Activated gamma-delta T cell treated with Interleukin-2 at 50 U/mL for 16 hours (primary cell): ENCODE measurements at regions not wholly inside any gene's neighbourhood (a gene's known extent, or its start where the extent isn't known, plus 50 kb on each side); places are given as distances from the start of the nearest gene placed in this dataset.
"Not testable (repeated sequence)": the region's sequence is repeated elsewhere in the genome, so short reads cannot be mapped to it uniquely, and the experiment has no call there.

Experiments
- DNase-seq: peaks from one replicate; pipeline ENCODE4 v3.0.0-alpha.2; 2020

DNA sequence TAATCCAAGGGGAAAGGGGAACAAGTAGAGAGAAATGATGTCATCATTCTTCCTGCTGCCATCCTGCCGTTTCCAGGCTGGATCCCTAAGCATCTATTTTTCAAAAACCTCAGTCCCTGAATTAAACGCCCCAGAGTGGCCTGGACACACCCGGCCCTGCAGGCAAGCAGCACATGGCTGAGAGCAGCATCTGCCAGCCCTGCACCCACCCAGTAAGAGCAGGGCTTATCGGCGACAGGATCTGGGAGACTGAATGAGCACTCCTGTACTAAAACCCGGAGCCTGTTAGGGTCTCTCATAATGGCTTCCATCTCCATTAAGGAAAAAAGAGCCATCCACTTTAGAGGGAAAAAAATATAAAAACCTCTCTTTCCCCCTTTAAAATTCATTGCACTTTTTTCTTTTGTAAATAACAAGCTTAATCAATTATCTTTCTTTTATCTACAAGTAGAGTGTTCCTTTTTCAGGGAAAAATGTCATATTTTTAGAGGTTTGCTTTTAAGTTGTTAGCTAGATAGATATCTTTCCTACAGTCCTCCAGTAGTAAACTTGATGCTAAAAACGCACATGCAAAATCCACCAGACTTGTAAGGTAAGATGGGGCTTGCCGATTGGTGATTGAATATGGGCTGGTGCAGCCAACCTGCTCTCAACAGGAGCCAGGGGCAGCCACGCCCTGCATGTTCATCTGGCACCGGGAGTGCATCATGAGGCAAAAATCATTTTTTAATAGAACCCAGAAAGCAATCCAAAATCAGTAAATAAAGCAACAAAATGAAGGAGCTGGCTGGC, 457.8 kb downstream of the EIPR1 start:
- DNase-seq: no peak

GRCh38 chr2:2919026-2919425, 458.6 kb downstream of the EIPR1 start:
- DNase-seq: no peak

DNA sequence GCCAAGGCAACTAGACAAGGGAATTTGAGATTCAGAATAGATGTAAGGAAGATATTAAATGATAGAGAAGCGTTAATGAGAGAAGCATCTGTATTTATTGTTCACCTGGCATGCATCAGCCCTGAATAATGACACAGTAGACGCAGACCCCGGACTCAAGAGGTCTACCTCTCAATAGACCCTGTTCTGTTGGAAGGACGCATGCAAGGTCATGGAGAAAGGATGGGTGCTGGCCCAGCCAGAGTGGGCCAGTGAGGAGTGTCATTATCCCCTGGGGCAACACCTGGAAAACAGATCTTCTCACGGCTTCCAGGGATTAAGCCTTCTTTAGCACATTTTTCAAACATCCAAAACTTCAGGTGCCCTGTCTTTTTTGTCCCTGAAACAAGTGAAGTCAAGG, 461.0 kb downstream of the EIPR1 start:
- no peak for DNase-seq

- no peak for DNase-seq
Measured at GRCh38 chr2:2914252-2914651, 463.4 kb downstream of the EIPR1 start.

DNA sequence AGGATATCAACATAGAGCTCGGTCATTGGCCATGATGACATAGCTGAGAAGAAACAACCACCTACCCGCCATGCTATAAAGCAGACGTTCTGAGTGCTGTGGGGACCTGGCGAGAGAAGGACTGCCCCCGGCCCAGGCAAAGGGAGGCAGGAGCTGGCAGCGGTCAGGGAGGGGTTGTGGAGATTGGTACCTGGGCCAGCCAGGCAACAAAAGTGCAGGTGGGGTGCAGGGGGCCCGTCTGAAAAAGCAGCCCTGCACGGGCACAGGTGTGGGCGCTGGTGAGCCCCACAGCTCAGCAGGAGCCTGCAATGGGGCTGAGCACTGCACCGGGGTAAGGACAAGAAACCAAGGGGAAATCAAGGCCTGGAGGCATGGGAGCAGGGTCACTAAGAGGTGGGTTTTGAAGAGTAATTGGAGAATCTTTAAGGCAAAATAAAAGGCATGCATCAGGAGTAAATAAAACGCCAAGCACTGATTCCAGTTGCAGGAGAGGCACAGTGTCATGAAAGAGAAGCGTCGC, 464.0 kb downstream of the EIPR1 start:
- DNase-seq: no peak

DNA sequence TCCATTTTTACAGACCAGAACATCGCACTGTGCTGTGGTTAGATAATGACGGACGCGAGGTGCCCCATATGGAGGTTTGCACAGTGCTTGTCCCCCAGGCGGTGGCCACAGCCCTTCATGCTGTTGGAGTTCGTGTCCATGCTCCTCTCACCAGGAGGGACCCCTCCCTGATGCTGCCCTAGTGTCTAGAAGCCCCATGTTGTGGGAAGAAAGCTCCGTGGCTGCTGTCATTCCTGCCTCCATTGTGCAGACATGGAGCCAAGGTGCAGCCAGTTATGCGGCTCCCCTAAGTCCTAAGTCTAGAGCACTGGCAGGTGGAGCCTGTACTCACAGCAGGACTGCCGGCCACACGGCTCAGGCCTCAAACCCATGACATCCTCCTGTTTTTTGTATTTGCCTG, 464.9 kb downstream of the EIPR1 start:
- DNase-seq: no peak

GRCh38 chr2:2912293-2912692, 465.3 kb downstream of the EIPR1 start:
- no peak for DNase-seq

DNA sequence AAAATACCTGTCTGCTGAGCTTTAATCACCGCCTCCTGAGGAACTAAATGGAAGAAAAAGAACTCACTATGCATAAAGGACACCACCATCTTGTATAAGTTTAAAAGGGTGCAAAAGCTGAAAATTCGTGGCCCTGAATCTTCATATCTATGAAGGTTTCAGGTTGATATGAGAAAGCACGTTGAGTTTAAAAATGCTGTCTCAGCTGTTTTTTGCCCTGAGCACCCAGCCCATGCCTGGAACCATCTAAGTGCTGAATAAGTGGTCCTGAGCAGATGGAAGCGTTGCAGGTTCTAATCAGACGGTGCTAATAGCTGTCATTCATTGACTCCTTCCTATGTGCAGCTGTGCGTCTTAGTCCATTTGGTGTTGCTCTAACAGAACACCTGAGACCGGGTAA, 467.4 kb downstream of the EIPR1 start:
- no peak for DNase-seq

- DNase-seq: no peak
Measured at GRCh38 chr2:2909086-2910035, 468.3 kb downstream of the EIPR1 start.

GRCh38 chr2:2906091-2906490, 471.5 kb downstream of the EIPR1 start:
- no peak for DNase-seq

DNA sequence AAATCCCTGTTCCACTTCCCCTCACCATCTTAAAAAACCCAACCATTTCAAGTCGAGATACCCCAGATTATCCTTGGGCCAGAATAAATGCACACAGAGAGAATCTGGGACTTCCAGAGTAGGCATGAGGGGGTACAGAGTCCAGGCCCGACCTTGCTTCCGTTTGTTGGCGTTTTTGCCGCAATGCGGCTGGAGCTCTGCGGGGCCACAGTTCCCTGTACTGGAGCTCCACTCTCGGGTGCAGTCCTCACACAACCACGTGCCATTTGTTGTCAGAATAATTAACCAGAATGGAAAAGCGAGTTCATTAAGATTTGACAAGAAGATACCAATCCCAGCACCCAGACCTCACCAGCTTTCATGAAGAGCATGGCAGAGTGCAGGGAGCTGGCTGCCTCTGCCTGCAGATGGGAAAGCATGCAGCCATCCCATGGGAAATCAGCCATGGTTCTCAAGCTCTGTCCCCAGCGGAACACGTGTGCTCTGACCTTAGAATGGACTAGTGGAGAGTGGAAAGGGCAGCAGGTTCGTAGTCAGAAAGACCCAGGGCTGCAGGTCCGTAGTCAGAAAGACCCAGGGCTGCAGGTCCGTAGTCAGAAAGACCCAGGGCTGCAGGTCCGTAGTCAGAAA, 472.8 kb downstream of the EIPR1 start:
- no peak for DNase-seq

GRCh38 chr2:2902547-2903281, 474.9 kb downstream of the EIPR1 start:
- DNase-seq: no peak

DNA sequence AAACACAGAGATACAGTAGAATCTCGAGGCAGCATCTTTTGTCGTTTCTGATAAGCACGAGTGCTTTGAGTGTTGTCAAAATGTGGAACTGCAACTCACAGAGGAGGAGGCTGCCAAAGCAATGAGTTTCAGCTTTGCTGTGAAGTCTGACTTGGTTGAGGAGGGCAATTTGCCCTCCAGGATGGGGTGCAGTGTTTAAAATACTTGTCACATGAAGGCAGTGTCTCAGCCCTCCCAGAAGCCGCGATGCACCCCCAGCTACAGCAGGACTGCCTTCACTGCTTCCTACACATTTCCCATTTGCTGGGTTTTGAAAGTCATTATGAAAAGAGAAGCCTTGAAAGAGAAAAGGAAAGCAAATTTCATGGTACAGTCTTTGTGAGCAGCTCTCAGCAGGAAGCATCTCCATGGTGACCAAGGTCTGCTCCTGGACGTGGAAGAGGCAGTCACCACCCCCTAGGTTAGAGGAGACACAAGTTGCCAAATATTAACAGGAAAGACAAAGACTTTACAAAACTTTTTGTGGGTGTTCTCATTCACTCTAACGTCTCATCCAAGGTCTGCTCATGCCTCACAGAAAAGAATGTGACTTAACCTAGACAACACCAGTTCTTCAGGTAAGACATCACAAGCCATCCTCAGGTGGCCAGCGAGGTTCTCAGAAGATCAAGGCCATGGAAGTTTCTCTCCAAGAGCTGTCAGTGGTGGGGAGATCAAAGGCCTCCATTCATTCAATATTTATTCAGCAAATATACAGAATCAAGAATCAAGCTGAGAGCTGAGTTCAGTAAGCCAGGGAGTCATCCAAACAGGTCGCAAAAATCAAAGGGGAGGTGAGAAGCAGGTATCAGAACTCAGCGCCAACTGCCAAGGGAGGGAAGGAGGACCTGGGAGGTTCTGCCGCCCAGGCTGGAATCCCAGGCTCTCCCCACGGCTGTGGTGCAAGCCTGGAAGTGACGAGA, 476.0 kb downstream of the EIPR1 start:
- DNase-seq: no peak

GRCh38 chr2:2899826-2900225, 477.8 kb downstream of the EIPR1 start:
- DNase-seq: no peak

GRCh38 chr2:2898744-2899143, 478.9 kb downstream of the EIPR1 start:
- DNase-seq: no peak

- no peak for DNase-seq
Measured at GRCh38 chr2:2896643-2897042, 481.0 kb downstream of the EIPR1 start.

DNA sequence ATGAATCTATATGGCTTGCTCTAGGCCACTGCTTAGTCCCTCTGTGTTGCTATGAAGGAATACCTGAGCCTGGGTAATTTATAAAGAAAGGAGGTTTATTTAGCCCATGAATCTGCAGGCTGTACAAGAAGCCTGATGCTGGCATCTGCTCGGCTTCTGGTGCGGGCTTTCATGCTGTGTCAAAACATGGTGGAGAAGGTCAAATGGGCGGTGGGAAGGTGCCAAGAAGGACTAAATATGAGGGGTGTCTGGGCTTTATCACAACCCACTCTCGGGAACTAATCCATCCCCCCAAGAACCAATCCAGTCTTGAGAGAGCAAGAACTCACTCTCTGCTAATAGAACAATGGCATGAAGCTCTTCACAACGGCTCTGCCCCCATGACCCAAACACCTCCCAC, 481.6 kb downstream of the EIPR1 start:
- no peak for DNase-seq

DNA sequence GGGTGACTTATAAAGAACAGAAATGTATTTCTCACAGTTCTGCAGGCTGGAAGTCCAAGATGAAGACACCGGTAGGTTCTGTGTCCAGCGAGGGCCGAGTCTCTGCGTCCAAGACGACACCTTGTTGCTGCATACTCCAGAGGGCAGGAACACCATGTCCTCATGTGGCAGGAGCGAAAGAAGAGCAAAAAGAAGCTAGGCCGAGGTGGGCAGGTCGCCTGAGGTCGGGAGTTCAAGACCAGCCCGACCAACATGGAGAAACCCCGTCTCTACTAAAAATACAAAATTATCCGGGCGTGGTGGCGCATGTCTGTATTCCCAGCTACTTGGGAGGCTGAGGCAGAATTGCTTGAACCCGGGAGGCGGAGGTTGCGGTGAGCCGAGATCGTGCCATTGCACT, 483.6 kb downstream of the EIPR1 start:
- not testable (repeated sequence) for DNase-seq

DNA sequence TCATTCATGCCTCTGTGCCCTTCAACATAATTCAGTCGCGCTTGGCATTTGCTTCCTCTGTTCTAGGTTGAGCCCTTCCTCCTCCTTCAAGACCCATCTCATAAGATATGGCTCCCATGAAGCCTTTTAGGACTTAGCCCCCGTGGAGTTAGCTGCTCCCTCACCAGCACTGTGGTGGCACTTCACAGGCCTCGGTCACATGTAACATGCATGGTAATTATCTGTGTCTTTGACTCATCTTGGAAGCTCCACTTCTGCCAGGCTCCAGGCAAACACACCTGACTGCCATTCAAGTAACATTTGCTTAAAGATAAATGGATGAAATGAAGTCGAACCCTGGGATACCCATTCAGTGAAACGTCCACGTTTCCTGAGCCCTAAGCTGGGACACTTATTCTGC, 484.7 kb downstream of the EIPR1 start:
- no peak for DNase-seq

DNA sequence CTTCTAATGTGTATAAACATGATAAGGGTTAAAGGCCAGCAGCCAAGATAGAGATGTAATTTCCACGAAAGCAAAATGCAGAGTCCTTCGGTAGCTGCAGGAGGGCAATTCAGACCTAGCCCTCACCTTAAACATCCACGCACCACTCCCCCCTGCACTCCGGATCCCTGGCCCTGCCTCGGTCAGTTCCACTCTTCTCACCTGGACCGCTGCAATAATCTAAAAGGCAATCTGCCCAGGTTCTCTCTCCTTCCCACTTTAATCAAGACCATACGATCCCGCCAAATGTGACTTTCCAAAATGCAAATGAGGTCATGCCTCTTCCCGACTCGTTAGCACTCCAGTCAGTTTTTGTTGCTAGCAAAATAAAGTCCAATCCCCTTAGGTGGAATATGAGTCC, 485.2 kb downstream of the EIPR1 start:
- DNase-seq: no peak

DNA sequence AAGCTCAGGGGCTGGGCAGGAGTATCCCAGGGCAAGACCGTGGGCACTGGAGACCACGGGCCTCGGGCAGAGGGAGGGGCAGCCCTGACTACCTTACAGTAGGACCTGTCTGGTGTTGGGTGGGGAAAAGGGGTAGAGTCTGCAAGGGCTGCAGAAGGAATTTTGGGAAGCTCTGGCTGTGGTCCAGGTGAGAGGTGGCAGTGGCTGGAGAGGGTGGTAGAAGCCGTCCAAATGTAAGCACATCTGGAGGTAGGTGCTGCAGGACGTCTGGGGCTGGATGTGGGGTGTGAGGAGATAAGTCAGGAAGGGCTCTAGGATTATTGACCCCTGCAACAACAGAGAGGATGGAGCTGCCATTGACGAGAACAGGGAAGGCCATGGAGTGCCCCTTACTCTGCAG, 486.7 kb downstream of the EIPR1 start:
- no peak for DNase-seq
